AG09319 (cell line): ENCODE measurements at regions not wholly inside any gene's neighbourhood (a gene's known extent, or its start where the extent isn't known, plus 50 kb on each side); places are given as distances from the start of the nearest gene placed in this dataset.

Experiments used
- DNase-seq: peaks from one replicate; pipeline ENCODE4 v3.0.0-alpha.2; 2010; ENCODE audit warnings: low read depth; ENCODE audit errors: extremely low read depth
- CTCF ChIP-seq: IDR thresholded peaks from 2 replicates; pipeline ENCODE4 v1.5.1; 2011; ENCODE audit warnings: low read depth, mild to moderate bottlenecking, inconsistent platforms, low read length, moderate library complexity

DNA sequence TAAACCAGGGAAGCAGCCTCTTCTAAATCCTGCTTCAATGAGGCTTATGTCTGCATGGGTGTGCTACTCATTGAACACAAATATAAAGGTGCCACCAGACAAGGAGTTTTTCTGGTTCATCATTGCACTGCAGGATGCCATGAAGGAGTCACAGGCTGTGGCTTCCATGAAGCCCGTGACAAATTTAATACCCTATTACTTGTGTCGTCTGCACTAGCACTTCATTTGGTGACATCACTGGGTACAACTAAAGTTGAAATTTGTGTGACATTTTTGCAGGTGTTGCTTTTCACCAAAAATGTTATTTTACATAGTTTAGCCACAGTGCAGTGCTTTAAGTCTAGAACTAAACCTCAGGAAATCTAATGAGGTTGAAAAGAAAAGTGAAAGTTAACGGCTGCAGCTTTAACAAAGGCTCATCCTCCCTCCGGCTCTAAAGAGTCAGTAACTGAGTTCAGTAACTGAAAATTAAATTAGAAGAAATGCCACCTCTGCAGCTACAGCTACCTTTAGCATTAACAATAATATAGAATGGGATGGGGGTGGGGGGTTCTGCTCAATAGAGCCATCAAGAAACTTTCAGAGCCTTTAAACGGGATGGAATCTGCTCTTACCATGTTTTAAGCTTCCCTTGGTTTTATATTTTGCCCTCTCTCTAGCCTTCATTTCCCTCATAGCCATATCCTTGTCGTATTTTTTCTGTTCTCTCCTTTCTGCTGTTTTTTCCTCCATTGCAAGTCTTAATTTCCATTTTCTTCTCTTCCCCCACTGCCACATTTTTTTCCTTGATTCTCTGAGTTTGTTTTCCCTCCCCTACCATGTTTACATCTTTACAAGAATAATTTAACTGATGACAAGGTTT, 233.8 kb upstream of the TMEM161B start:
- no peak for TF ChIP-seq CTCF
- no peak for DNase-seq

- DNase-seq, result no peak
- TF ChIP-seq CTCF, result no peak
Measured at GRCh38 chr5:88495810-88496209, 227.2 kb upstream of the TMEM161B start.

DNA sequence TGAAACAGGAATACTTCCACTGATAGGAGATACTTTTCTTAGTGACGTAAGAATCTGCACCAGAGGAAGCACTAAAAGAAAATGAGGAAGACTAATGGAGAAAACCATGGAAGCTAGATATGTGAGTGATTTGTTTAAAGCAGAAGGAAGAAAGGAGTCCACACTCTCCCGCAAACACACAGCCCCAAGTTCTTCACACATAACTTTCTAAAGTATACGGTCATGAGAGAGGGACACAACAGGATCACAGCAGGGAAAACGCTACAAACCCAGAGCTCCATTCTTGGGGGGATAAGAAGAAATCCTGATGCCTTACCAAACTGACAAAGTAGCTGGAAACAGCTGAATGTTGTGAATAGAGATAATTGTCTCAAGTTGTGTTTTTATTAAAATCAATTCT, 222.2 kb upstream of the TMEM161B start:
- no peak for TF ChIP-seq CTCF
- no peak for DNase-seq

GRCh38 chr5:88489364-88489763, 220.7 kb upstream of the TMEM161B start:
- no peak for DNase-seq
- no peak for TF ChIP-seq CTCF

DNA sequence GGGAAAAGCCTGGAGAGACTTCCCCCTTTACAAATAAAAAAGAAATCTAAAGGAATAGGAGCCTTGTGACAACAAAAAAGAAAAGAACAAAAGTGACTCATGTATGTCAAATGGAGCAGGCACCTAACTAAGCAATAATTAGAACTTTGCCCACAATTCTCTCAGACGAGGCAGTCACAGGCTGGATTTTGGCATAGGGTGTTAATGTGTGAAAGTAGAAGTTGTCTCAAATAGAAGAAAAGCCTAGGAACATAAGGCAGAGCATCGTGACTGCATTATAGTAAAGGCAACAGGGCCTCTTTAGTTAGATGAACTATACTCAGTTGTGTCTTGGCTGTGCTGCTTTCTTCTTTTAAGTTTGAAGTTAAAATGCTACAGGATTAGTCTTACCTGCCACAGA, 219.9 kb upstream of the TMEM161B start:
- TF ChIP-seq CTCF, result no peak
- no peak for DNase-seq

DNA sequence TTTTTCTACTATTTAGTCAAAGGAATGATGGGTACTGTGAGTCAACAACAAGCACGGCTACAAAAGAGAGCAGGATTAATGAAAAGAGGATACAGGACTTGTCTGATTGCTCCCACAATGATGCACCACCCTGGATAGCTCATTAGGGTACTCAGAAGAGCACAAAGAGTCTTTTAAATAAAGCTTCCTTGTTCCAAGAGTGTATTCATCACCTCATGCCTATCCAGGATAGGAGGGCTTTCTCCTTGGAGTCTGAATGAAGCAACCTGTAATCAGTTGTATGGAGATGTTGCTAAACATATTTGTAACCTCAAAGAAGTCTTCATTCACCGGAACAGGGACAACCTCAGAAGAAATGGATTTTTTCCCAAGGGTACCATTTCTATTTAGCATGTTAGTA, 219.5 kb upstream of the TMEM161B start:
- no peak for TF ChIP-seq CTCF
- no peak for DNase-seq

DNA sequence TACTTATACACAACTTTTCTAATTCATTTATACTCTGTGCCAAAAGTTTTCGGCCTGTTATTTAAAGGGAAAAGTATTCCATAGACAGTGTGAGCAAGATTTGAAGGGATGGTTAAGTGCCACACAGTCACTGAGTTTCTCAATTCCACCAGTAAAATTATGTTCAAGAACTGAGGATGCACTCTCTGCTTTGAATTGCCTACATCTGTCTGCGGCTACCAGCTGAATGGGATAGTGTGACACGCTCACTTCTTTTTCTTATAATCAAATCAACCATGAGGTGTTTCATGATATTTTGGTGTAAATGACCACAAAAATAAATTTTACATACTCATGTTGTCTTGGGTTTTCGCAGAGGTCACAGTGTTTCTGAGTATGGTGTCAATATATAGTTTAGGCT, 218.4 kb upstream of the TMEM161B start:
- TF ChIP-seq CTCF, result no peak
- no peak for DNase-seq
